GM18498 (cell line): ENCODE measurements at regions not wholly inside any gene's neighbourhood (a gene's known extent, or its start where the extent isn't known, plus 50 kb on each side); places are given as distances from the start of the nearest gene placed in this dataset.
"Not testable (repeated sequence)": the region's sequence is repeated elsewhere in the genome, so short reads cannot be mapped to it uniquely, and the experiment has no call there.

Source experiments
- ATAC-seq: cut with Tn5 transposase; IDR thresholded peaks from one replicate; pipeline ENCODE4 v1.9.1; 2021; ENCODE audit warnings: mild to moderate bottlenecking, moderate library complexity; ENCODE audit not compliant: unreplicated experiment

- ATAC-seq = not testable (repeated sequence)
Observed at GRCh38 chr2:215889240-215889969, 123.9 kb downstream of the MREG start.

- no peak for ATAC-seq
Observed at GRCh38 chr2:215888680-215889079, 124.7 kb downstream of the MREG start.

GRCh38 chr2:215887303-215887702 lies 126.0 kb downstream of the MREG start:
- no peak for ATAC-seq

GRCh38 chr2:215886022-215886421 lies 127.3 kb downstream of the MREG start:
- ATAC-seq = no peak

- ATAC-seq = no peak
Observed at GRCh38 chr2:215885536-215885935, 127.8 kb downstream of the MREG start.

- no peak for ATAC-seq
Observed at GRCh38 chr2:215884451-215885087, 128.8 kb downstream of the MREG start.

GRCh38 chr2:215883799-215884198 lies 129.6 kb downstream of the MREG start:
- ATAC-seq = peak; percentile 75

- no peak for ATAC-seq
Observed at GRCh38 chr2:215882689-215883088, 130.7 kb downstream of the MREG start.

GRCh38 chr2:215881582-215881981 lies 131.8 kb downstream of the MREG start:
- ATAC-seq = no peak

- peak; percentile 66 for ATAC-seq
Observed at GRCh38 chr2:215880970-215881369, 132.4 kb downstream of the MREG start.

- no peak for ATAC-seq
Observed at GRCh38 chr2:215879977-215880940, 133.1 kb downstream of the MREG start.

GRCh38 chr2:215879331-215879730 lies 134.0 kb downstream of the MREG start:
- no peak for ATAC-seq

GRCh38 chr2:215878476-215879063 lies 134.8 kb downstream of the MREG start:
- ATAC-seq = no peak

- ATAC-seq = no peak
Observed at GRCh38 chr2:215876937-215877238, 136.5 kb downstream of the MREG start.

GRCh38 chr2:215876139-215876936 lies 137.0 kb downstream of the MREG start:
- no peak for ATAC-seq

- ATAC-seq = no peak
Observed at GRCh38 chr2:215874418-215874817, 138.9 kb downstream of the MREG start.

- no peak for ATAC-seq
Observed at GRCh38 chr2:215870986-215871385, 142.4 kb downstream of the MREG start.

GRCh38 chr2:215870088-215870490 lies 143.3 kb downstream of the MREG start:
- no peak for ATAC-seq

GRCh38 chr2:215868846-215869543 lies 144.4 kb downstream of the MREG start:
- ATAC-seq = no peak

- ATAC-seq = no peak
Observed at GRCh38 chr2:215866606-215867005, 146.7 kb downstream of the MREG start.
